KG1 (cell line): ENCODE measurements at regions not wholly inside any gene's neighbourhood (a gene's known extent, or its start where the extent isn't known, plus 50 kb on each side); places are given as distances from the start of the nearest gene placed in this dataset.

ENCODE experiments used
- DNase-seq: peaks from one replicate; lab custom pipeline; 2025; lab: John Stamatoyannopoulos, UW

DNA sequence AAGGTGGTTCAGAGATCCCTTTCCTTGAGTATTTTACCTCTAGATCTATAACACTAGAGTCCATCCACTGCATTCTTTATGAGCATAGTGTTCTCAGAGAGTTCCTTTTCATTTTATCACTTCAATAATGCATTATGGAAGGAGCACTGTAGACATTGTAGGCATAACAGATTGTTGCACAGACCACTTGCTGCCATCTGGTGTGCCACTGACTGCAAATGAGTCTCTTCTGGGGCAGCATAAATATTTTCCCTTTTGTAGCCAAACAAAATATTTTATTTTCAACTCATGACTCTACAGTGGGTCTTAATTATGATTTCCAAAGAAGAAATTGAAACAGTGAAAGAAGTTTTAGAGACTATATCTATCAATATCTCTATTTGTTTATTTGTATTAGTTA lies 290.4 kb downstream of the OLFM3 start:
- no peak for DNase-seq

DNA sequence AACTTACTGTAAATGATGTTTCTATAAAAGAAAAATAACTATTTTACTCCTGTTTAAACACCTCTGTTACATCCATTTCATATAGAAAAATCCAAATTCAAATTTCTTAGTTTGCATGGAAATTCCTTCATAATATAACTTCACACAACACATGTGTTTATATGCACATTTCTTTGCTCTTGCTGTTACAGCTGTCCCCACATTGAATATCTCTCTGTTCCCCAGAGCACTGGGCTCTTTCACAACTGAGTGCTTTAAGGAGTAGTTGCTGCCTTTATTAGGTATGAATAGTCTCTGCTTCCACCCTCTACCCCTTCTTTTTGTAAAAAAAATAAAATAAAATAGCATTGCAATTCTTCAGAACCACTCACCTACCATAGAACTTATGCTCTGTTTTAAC lies 287.0 kb downstream of the OLFM3 start:
- no peak for DNase-seq

DNA sequence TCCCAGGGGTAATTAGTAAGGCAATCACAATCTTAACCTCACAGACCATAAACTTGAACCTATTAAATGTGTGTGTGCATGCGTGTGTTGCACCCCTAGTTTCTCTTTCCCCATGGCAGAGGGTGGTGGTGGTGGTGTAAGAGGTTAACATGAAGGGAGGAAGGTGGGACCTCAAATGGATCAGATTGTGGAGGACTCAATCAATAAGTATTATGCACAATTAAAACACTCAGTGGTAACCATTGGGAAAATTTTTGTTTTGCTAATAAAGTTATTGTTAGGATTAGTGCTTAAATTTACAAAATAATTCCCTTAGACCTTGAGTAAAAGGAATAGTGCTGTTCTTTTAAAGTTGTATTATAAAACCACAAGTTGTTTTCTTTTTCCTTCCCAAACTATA lies 283.0 kb downstream of the OLFM3 start:
- no peak for DNase-seq

DNA sequence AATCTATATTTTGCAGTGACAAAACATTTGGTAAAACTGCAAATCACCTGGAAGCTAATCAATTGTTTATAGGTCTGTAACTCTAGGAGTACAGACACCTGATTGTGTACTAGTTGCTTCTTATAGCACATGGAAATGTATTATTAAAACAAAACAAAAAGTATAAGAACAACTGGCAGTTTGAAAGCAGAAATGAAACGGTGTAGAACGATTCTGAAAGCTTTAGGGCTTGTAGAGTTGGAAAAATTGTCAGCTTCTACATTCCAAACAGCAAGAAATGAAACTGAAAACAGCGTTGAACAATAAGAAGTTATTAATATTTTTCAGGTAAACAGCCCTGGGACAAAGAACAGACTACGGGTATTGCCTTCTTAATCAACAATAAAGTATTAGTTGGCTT lies 273.3 kb downstream of the OLFM3 start:
- no peak for DNase-seq

DNA sequence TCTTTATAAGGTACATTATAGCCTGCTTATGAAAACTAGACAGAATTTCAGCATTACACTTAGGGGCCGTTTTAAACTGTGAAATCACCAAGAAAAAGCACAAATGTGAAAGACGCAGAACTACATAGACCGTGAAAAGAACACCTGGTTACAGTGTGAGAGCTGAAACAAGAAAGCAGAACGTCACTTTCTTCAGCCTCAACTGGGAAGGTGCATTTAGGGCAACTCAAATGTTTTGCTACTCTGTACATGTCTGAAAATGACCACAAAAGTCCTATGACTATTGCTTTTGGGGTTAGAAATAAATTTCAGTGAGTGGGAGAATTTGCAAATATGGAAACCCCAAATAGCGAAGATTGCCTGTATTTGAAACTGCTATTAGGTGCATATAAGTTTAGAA lies 268.7 kb downstream of the OLFM3 start:
- no peak for DNase-seq

DNA sequence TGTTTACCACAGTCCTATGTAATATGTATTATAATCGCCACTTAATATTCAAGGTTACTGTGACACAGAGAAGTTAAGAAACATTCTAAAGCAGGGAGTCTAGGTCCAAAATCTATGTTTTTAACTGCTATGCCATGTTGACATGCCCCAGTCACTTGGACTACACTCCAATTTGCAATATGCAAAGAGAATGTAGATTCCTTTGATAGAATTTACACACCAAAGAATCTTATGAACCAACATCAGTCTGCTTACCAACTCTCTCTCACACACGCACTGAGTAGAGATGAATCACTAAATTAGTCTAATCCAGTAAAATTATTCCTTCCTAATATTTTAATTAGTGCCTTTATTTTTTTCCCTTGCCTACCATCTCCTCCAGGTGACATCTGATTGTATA lies 266.2 kb downstream of the OLFM3 start:
- DNase-seq = no peak

DNA sequence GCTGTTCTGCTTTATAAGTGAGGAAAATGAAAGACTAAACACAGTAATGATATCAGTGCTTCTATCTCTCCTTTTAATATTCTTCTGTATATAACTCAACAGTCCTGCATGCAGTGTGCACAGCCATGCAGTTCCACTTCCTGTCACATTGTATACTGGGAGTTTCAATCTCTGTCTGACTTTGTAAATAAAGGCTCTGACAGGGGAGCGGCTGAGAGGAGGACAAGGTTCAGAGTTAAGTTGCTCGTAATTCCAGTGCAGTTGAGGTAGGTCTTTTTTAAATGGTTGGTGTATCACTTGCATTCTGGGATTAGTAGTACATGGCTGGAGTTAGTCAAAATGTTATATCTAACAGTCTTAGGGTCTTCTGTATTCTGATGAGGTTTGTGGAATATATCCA lies 264.5 kb downstream of the OLFM3 start:
- no peak for DNase-seq

DNA sequence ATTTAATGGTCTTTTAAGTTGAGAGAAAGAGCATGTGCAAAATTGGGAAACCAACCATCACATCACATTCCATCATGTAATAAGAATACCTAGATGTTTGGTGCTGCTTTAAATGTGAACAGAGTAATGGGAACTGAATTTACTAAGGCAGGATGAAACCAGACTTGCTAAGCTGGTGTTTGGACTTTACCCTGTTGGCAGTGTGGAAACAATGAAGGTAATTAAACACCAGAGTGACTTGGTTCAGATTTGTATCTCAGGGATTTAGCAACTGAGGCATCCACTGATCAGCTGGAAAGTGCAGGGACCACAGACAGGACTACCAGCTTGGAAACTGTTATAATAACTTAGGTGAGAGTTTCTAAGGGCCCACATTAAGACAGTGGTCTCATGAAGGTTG lies 263.4 kb downstream of the OLFM3 start:
- DNase-seq = no peak

DNA sequence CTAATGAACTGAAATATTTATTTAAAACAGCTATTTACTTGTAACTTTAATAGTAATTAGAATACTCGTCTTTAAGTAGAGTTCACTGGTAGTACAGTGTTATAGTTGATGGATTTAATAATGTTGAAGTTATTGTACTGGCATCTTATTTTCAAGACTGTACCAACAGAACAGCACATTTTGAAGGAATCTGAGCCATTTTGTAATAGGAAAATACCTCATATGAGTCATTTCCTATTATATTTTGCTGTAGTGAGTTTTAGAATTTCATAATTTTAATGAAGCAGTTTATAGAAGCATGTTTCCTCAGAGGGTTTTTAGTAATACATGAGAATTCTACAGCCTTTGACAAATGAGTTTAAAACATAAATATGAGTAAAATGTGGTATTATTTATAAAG lies 258.3 kb downstream of the OLFM3 start:
- no peak for DNase-seq

DNA sequence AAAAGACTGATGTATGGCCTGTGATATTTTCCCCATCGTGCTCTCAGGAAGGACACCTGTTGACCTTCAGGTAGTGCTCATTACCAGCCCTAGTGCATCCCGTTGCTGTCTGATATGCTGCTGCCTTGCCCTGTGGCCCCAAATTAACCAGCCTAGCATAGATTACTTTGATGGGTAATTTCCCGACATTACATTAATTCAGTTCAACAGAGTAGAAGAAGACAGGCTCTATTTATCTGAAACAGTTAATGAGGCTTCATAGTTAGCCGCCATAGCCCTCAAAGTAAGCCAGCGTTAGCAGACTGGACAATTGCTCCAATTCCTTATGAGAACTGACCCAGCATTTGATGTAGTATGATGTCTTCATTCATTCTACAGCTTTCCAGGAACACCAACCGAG lies 257.6 kb downstream of the OLFM3 start:
- DNase-seq = no peak

DNA sequence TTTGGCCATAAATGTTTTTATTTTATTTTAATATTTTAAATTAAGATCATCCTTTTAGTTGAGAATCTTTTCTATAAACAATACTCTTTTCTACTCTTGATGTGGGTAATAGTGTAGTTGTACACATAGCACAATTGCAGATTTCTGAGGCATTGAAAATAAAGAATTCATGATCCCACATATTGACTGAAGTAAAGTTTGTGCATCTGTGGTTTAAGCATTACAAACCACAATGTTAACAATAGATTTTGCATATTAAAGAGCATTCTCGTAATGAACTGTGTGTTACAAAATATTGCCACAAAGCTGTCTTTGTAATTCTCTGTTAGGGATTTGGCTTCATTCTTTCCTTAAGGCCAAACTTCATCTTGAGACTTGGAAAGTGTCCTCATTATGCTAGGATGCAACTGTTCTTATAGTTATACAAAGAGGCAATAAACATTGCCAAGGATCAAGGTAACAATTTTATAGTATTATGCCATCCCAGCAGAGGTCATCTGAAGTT lies 256.8 kb downstream of the OLFM3 start:
- DNase-seq = no peak

DNA sequence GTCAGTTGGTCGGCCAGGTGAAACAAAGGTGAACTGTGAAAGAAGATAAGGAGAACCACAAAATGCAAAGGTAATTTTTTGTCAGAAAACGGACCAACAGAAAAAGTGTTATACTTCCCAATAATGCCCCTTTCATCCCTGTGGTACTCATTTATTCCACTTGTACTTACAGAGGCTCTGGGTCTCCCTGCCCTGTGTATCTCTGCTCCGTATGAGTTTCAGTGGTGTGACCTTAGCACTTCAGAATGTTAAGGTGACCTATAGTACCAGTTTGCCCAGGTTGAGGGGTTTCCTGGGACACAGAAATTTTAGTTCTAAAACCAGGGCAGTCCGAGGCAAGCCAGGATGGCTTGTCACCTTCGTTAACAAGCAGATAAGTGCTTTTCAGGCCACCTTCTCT lies 254.8 kb downstream of the OLFM3 start:
- DNase-seq = no peak

DNA sequence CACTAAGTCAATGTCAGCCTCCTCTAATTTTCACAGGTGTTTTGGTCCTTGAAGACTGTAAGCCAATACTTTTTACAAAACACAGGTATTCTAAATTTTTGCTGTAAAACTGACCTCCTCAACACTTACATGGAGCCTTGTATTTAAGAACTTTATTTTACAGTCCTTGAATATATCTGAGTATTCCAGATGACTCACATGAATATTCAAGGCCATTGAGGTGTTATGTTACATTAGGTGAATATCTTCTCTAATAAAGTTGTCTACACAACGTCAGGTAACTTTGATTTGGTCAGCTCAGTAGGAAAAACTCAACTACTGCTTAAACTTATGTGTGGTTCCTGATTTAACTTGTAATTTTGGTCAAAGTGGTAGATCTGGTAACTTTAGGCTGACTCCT lies 254.2 kb downstream of the OLFM3 start:
- DNase-seq = no peak

DNA sequence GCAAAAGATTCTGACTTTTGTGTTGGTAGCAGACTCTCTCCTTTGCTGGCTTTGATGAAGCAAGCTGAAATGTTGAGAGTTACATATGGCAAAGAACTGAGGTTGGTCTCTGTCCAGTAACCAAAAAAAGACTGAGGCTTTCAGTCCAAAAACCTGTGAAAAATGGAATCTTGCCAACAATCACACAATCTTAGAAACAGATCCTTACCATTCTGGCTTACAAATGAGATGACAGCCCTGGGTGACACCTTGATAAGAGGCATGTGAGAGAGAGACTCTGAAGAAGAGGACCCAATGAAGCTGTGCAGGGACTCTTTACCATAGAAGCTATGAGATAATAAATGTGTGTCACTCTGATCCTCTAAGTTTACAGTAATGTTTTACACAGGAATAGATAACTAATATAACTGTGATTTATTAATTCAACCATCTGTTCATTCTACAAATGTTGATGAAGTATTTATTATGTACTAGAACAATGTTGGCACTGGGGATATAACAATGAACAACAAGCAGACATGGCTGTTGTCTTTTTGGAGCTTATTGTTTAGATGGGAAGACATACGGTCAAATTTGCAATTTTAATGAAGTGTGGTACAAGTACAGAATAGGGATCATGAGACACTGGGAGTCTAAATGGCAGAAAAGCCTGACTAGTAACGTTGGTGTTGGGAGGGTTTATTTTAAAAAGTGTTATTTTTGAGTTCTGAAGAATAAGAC lies 251.0 kb downstream of the OLFM3 start:
- no peak for DNase-seq

DNA sequence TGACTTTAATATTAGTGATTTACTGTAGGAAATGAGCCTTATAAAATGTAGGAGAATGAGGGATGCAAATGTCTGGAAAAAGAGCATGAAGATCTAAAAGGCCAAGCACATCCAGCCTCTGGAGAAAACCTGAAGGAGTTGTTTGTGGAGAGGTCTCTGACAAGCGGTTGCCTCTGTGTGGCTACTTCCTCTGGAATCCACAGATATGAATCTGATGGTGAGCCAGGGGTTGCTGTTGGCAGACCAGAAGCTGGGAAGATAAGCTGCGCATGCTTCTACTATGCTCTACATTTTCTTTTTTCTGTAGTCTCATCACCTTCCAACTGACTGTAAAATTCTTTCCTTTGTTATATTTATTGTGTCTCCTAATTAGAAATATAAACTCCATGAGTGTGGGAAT lies 248.6 kb downstream of the OLFM3 start:
- no peak for DNase-seq
